IMR-90 (cell line): ENCODE measurements at regions not wholly inside any gene's neighbourhood (a gene's known extent, or its start where the extent isn't known, plus 50 kb on each side); places are given as distances from the start of the nearest gene placed in this dataset.
A peak's percentile ranks its signal among the peaks of the same experiment; 100 is the strongest.

Source experiments
- ATAC-seq: fragments of 200-7000 bp; cut with Tn5 transposase; 2 replicates; pipeline ENCODE4 v1.9.1; 2020; ENCODE audit warnings: low read depth, mild to moderate bottlenecking, moderate library complexity
- BruUV-seq: library from RNA; stranded (reverse); fragments of 400-500 nt; replicated peaks from 2 replicates; lab custom pipeline; 2021; lab: Mats Ljungman, UMichigan
- CTCF ChIA-PET: fragments of 300-600 bp; formaldehyde crosslinking; extraction: SDS; loops from one replicate; lab custom pipeline; 2021; ENCODE audit warnings: antibody characterized with exemption; lab: Yijun Ruan, JAX
- POLR2A ChIA-PET: fragments of 300-600 bp; sonication (Branson Sonifier 250); formaldehyde crosslinking; loops from one replicate; lab custom pipeline; 2022; ENCODE audit warnings: antibody characterized with exemption; ENCODE audit not compliant: unreplicated experiment; lab: Charles Lee
- DNase-seq: peaks from one replicate; pipeline ENCODE4 v3.0.0; 2013
- H2AFZ ChIP-seq: replicated peaks from 2 replicates; pipeline ENCODE3; 2013; ENCODE audit warnings: low read length, mild to moderate bottlenecking; ENCODE audit not compliant: poor library complexity
- H2AK5ac ChIP-seq: 2 replicates; pipeline ENCODE4 v1.6.1; 2013; ENCODE audit warnings: low read depth, low read length, inconsistent platforms
- H2AK9ac ChIP-seq: replicated peaks from 2 replicates; pipeline ENCODE3; 2013; ENCODE audit warnings: mild to moderate bottlenecking, low read depth, low read length, moderate library complexity; ENCODE audit not compliant: poor library complexity
- H2BK120ac ChIP-seq: 2 replicates; pipeline ENCODE4 v1.6.1; 2013; ENCODE audit warnings: low read depth, low read length, inconsistent platforms
- H2BK15ac ChIP-seq: 3 replicates; pipeline ENCODE4 v1.6.1; 2013; ENCODE audit warnings: low read depth, low read length, inconsistent platforms
- H2BK20ac ChIP-seq: 2 replicates; pipeline ENCODE4 v1.6.1; 2013; ENCODE audit warnings: low read depth, mild to moderate bottlenecking, inconsistent platforms, low read length, moderate library complexity
- H2BK5ac ChIP-seq: 2 replicates; pipeline ENCODE4 v1.6.1; 2013; ENCODE audit warnings: mild to moderate bottlenecking, low read depth, low read length, inconsistent platforms; ENCODE audit not compliant: poor library complexity, severe bottlenecking
- H3K14ac ChIP-seq: replicated peaks from 2 replicates; pipeline ENCODE4 v1.6.1; 2013; ENCODE audit warnings: low read depth, low read length, inconsistent platforms
- H3K18ac ChIP-seq: 2 replicates; pipeline ENCODE4 v1.6.1; 2013; ENCODE audit warnings: low read depth, low read length, control low read depth
- H3K23ac ChIP-seq: 2 replicates; pipeline ENCODE4 v1.6.1; 2013; ENCODE audit warnings: low read depth, low read length, inconsistent platforms
- H3K27ac ChIP-seq: 2 replicates; pipeline ENCODE4 v1.5.1; 2013; ENCODE audit warnings: mild to moderate bottlenecking, control low read depth, low read length; ENCODE audit not compliant: insufficient read depth
- H3K27me3 ChIP-seq: 2 replicates; pipeline ENCODE4 v1.6.1; 2013; ENCODE audit warnings: low read length; ENCODE audit not compliant: control insufficient read depth, insufficient read depth
- H3K36me3 ChIP-seq: 2 replicates; pipeline ENCODE4 v1.6.1; 2013; ENCODE audit warnings: low read length, mixed read lengths; ENCODE audit not compliant: control insufficient read depth, insufficient read depth
- H3K4ac ChIP-seq: 2 replicates; pipeline ENCODE4 v1.6.1; 2013; ENCODE audit warnings: low read depth, low read length, inconsistent platforms
- H3K4me1 ChIP-seq: 2 replicates; pipeline ENCODE4 v1.6.1; 2013; ENCODE audit warnings: low read length, mixed read lengths; ENCODE audit not compliant: control insufficient read depth, insufficient read depth
- H3K4me2 ChIP-seq: 2 replicates; pipeline ENCODE4 v1.6.1; 2013; ENCODE audit warnings: low read depth, mild to moderate bottlenecking, control low read depth, low read length, moderate library complexity
- H3K4me3 ChIP-seq: 2 replicates; pipeline ENCODE4 v1.5.1; 2013; ENCODE audit warnings: low read depth, mild to moderate bottlenecking, control low read depth, low read length, moderate library complexity; ENCODE audit not compliant: insufficient read depth
- H3K56ac ChIP-seq: 2 replicates; pipeline ENCODE4 v1.6.1; 2013; ENCODE audit warnings: low read length, inconsistent platforms; ENCODE audit not compliant: insufficient read depth; ENCODE audit errors: extremely low read depth
- H3K79me1 ChIP-seq, 2 experiments: 2 replicates each; pipeline ENCODE4 v1.6.1; 2013; ENCODE audit warnings: low read length in 2 of 2, inconsistent platforms in 1 of 2, low read depth in 1 of 2
- H3K9ac ChIP-seq: 2 replicates; pipeline ENCODE4 v1.6.1; 2013; ENCODE audit warnings: low read depth, low read length, control low read depth
- H3K9me1 ChIP-seq: 2 replicates; pipeline ENCODE4 v1.6.1; 2013; ENCODE audit warnings: low read length, inconsistent platforms; ENCODE audit not compliant: insufficient read depth
- H3K9me3 ChIP-seq: 2 replicates; pipeline ENCODE4 v1.6.1; 2013; ENCODE audit warnings: low read length; ENCODE audit not compliant: control insufficient read depth, insufficient read depth
- H4K20me1 ChIP-seq: 2 replicates; pipeline ENCODE4 v1.6.1; 2013; ENCODE audit warnings: low read length, inconsistent platforms; ENCODE audit not compliant: insufficient read depth
- H4K5ac ChIP-seq: 2 replicates; pipeline ENCODE4 v1.6.1; 2013; ENCODE audit warnings: mild to moderate bottlenecking, low read depth, low read length, control low read depth
- H4K8ac ChIP-seq, 2 experiments: 2 replicates each; pipeline ENCODE4 v1.6.1; 2013; ENCODE audit warnings: low read depth in 2 of 2, low read length in 2 of 2, control low read depth in 1 of 2, inconsistent platforms in 1 of 2
- H4K91ac ChIP-seq: 2 replicates; pipeline ENCODE4 v1.6.1; 2013; ENCODE audit warnings: low read depth, low read length, inconsistent platforms; ENCODE audit not compliant: insufficient read depth
- CHD1 ChIP-seq: IDR thresholded peaks from 2 replicates; pipeline ENCODE4 v1.6.1; 2012; ENCODE audit warnings: low read depth, low read length, improper control_type of control experiment
- FOS ChIP-seq: fragments of 150-350 bp; IDR thresholded peaks from 2 replicates; pipeline ENCODE4 v1.6.1; 2016; ENCODE audit warnings: low read depth, low read length
- MAZ ChIP-seq: IDR thresholded peaks from 2 replicates; pipeline ENCODE4 v1.6.1; 2012; ENCODE audit warnings: low read depth, mild to moderate bottlenecking, low read length, improper control_type of control experiment, moderate library complexity, borderline replicate concordance
- MXI1 ChIP-seq: IDR thresholded peaks from 2 replicates; pipeline ENCODE4 v1.6.1; 2012; ENCODE audit warnings: low read depth, mild to moderate bottlenecking, low read length, moderate library complexity, borderline replicate concordance
- RAD21 ChIP-seq: IDR thresholded peaks from 2 replicates; pipeline ENCODE4 v1.6.1; 2012; ENCODE audit warnings: low read length, improper control_type of control experiment
- WGBS, 2 experiments: methylation state at CpG; one replicate each; pipeline versions ENCODE4 v1.1.5 to v1.1.7; 2013; ENCODE audit warnings: missing lambda C conversion rate in 2 of 2; ENCODE audit not compliant: insufficient read length in 1 of 2; ENCODE audit errors: extremely low coverage in 2 of 2; 5-methylcytosine and 5-hydroxymethylcytosine counted together
- dilution Hi-C: fragments of 300-500 bp; cut with HindIII; formaldehyde crosslinking; loops from one replicate; pipeline ENCODE4 v1.14.3; 2018; ENCODE audit warnings: low sequenced_read_pairs; ENCODE audit not compliant: unreplicated experiment
- in situ Hi-C: fragments of 300-500 bp; cut with MboI; formaldehyde crosslinking; loops from 3 replicates; pipeline ENCODE4 v1.14.3; 2019; ENCODE audit warnings: low sequenced_read_pairs, inconsistent platforms, mixed read lengths
- intact Hi-C: fragments of 100-400 bp; cut with micrococcal nuclease; formaldehyde crosslinking; loops from 2 replicates; pipeline ENCODE4 v1.10.0; 2022

GRCh38 chr7:25854059-25854458 is 297.9 kb upstream of the NFE2L3 start:
- no peak overlapping the region for H3K4me3 ChIP-seq
- CTCF ChIA-PET: no interaction called here

More at GRCh38 chr7:25854059-25854458, 297.9 kb upstream of the NFE2L3 start:
- H3K9me3 ChIP-seq: no peaks in the 10 kb centered on the region
- H3K4ac ChIP-seq: no peak overlapping the region
- H3K9me1 ChIP-seq: peaks cover 4% of the 10 kb centered on the region; the same call in 1 of the 2 replicates
- no peak overlapping the region for H3K14ac ChIP-seq
- no peak overlapping the region; the same call in 1 of the 2 replicates for H2BK120ac ChIP-seq
- peak overlapping the region; percentile 13; the same call in 1 of the 2 replicates for H3K27ac ChIP-seq
- H2AK9ac ChIP-seq: no peak overlapping the region
- BruUV-seq: no TSS peak
- H2AFZ ChIP-seq: peak overlapping the region; percentile 41
- WGBS, 2 experiments: 25% methylated on average over 4 of the region's 14 CpGs; no CpG with 5 or more reads in 1 of the 2 experiments
- H2BK15ac ChIP-seq: no peak overlapping the region
- H4K20me1 ChIP-seq: no peaks in the 10 kb centered on the region
- H3K79me1 ChIP-seq: no peaks in the 10 kb centered on the region
- in situ Hi-C loops: loop anchor here (5.0 to 10.0 kb wide), 6 partner anchors 292 to 1303 kb away; partner anchors contain the start of genes CBX3, HNRNPA2B1 and HOXA7
- H4K8ac ChIP-seq: no peak overlapping the region
- DNase-seq (no peak), ATAC-seq (no peak)
- no peak overlapping the region; the same call in 1 of the 2 replicates for H4K5ac ChIP-seq
- intact Hi-C loops: loop anchor here (1.0 to 10.0 kb wide), 3 partner anchors 132 to 511 kb away; partner anchors contain the start of genes CBX3 and HNRNPA2B1
- POLR2A ChIA-PET: no interaction called here
- peak overlapping the region; percentile 63 for H3K4me2 ChIP-seq
- no peak overlapping the region for H2BK20ac ChIP-seq
- H3K36me3 ChIP-seq: no peaks in the 10 kb centered on the region
- H3K9ac ChIP-seq: peak overlapping the region; percentile 37; the same call in 1 of the 2 replicates
- peaks cover 3% of the 10 kb centered on the region; the same call in 1 of the 2 replicates for H3K27me3 ChIP-seq
- TF ChIP-seq CHD1 (no peak), RAD21 (no peak), MXI1 (no peak), FOS (no peak), MAZ (no peak)
- no peak overlapping the region for H4K91ac ChIP-seq
- H3K4me1 ChIP-seq: peaks cover 14% of the 10 kb centered on the region; the same call in 1 of the 2 replicates
- H3K18ac ChIP-seq: no peak overlapping the region; the same call in 1 of the 2 replicates
- no peak overlapping the region for H3K56ac ChIP-seq
- no peak overlapping the region; the same call in 1 of the 2 replicates for H3K23ac ChIP-seq
- no peak overlapping the region for H2BK5ac ChIP-seq
- dilution Hi-C loops: no loop called here
- no peak overlapping the region for H2AK5ac ChIP-seq
